ENCODE measurements at regions not wholly inside any gene's neighbourhood (a gene's known extent, or its start where the extent isn't known, plus 50 kb on each side); places are given as distances from the start of the nearest gene placed in this dataset.

- TF ChIP-seq POLR2A (IDR thresholded peaks at IDR 0.05; ENCODE audit: low read depth, low read length) = no peak
- no peak for TF ChIP-seq MAX (IDR thresholded peaks at IDR 0.05; ENCODE audit: insufficient read depth, insufficient read length)
- no peak for TF ChIP-seq CTCF (IDR thresholded peaks at IDR 0.05; ENCODE audit: extremely low read depth in 1 of 2, insufficient read depth in 1 of 2, low read depth in 1 of 2, low read length in 2 of 2)
- TF ChIP-seq GATA2 (IDR thresholded peaks at IDR 0.05; ENCODE audit: insufficient read depth, insufficient read length, low read depth, low read length) = no peak
- no peak for TF ChIP-seq JUN (IDR thresholded peaks at IDR 0.05; ENCODE audit: borderline replicate concordance, insufficient read depth, insufficient read length, low read depth)
- TF ChIP-seq POLR2AphosphoS5 (IDR thresholded peaks at IDR 0.05; ENCODE audit: insufficient read depth, low read depth, low read length) = no peak
- no peak for TF ChIP-seq EZH2 (IDR thresholded peaks at IDR 0.05; ENCODE audit: borderline replicate concordance, low read depth, low read length, severe bottlenecking)
- no peak for TF ChIP-seq MYC (IDR thresholded peaks at IDR 0.05; ENCODE audit: low read depth, low read length)
These were observed 151.1 kb upstream of the NT5C1B start for GRCh38 chr2:18740474-18740881.

Measured in endothelial cell of umbilical vein (primary cell).